NB4 (cell line): ENCODE measurements at regions not wholly inside any gene's neighbourhood (a gene's known extent, or its start where the extent isn't known, plus 50 kb on each side); places are given as distances from the start of the nearest gene placed in this dataset.

Experiments
- DNase-seq: peaks from one replicate; pipeline ENCODE4 v3.0.0; 2010; ENCODE audit warnings: low read depth
- H3K4me3 ChIP-seq: one replicate; pipeline ENCODE4 v1.5.1; 2011; ENCODE audit warnings: mild to moderate bottlenecking, low read depth, low read length, moderate library complexity
- MYC ChIP-seq: IDR thresholded peaks from 2 replicates; pipeline ENCODE4 v1.6.1; 2011; ENCODE audit warnings: low read depth, low read length
- POLR2A ChIP-seq: IDR thresholded peaks from 2 replicates; pipeline ENCODE4 v1.6.1; 2011; ENCODE audit warnings: mild to moderate bottlenecking; ENCODE audit not compliant: insufficient read length; ENCODE audit errors: extremely low read depth
- TF ChIP-seq, protein P1 (sequence below): IDR thresholded peaks from one replicate; pipeline ENCODE4 v1.5.1; 2012; ENCODE audit warnings: low read depth, low read length
- TF ChIP-seq, protein P2 (sequence below): IDR thresholded peaks from 2 replicates; pipeline ENCODE4 v1.6.1; 2011; ENCODE audit warnings: low read depth, low read length

DNA sequence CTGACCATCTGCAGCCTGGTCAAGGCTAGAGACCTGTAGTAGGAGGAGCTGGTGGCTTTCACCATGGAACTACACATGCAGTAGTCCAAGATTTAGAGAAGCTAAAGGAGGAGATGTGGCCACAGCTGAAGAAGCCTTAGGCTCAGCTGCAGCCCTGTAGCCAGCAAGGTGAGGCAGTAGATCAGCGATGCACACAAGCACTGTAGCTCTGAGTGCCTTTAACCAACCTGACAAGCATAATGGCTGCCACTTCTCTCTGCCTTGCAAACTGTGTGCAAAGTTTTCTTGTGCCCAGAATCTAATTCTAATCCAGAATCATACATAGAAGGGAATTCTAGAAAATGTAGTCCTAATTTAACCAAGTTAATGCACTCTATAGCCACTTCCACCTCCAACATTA is 159.0 kb upstream of the ARID2 start:
- TF ChIP-seq POLR2A (no peak), MYC (no peak)
- TF ChIP-seq, protein P1, sequence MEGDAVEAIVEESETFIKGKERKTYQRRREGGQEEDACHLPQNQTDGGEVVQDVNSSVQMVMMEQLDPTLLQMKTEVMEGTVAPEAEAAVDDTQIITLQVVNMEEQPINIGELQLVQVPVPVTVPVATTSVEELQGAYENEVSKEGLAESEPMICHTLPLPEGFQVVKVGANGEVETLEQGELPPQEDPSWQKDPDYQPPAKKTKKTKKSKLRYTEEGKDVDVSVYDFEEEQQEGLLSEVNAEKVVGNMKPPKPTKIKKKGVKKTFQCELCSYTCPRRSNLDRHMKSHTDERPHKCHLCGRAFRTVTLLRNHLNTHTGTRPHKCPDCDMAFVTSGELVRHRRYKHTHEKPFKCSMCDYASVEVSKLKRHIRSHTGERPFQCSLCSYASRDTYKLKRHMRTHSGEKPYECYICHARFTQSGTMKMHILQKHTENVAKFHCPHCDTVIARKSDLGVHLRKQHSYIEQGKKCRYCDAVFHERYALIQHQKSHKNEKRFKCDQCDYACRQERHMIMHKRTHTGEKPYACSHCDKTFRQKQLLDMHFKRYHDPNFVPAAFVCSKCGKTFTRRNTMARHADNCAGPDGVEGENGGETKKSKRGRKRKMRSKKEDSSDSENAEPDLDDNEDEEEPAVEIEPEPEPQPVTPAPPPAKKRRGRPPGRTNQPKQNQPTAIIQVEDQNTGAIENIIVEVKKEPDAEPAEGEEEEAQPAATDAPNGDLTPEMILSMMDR: no peak
- TF ChIP-seq, protein P2, sequence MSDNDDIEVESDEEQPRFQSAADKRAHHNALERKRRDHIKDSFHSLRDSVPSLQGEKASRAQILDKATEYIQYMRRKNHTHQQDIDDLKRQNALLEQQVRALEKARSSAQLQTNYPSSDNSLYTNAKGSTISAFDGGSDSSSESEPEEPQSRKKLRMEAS: no peak
- no peak for DNase-seq
- no peak overlapping the region for H3K4me3 ChIP-seq

DNA sequence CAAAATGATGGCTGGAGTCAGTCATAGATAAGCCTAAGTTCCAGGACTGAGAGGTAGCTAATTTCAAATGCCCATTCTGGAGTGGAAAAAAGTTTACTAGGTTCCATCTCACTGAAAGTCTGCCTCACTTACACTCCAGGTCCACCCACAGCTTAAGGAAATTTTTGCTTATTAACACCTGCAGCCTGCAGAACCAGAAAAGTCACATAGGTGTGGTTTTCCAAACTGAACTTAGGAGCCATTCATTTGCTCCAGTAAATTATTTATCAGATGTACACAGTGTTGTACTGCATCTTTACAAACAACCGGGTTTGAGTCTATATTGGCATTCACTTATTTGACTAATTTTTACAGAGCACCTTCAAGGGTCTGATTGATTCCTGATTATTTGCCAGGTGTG is 157.4 kb upstream of the ARID2 start:
- TF ChIP-seq, protein P2: no peak
- TF ChIP-seq, protein P1: no peak
- no peak for TF ChIP-seq MYC
- TF ChIP-seq POLR2A: no peak
- no peak for DNase-seq
- H3K4me3 ChIP-seq: no peak overlapping the region

DNA sequence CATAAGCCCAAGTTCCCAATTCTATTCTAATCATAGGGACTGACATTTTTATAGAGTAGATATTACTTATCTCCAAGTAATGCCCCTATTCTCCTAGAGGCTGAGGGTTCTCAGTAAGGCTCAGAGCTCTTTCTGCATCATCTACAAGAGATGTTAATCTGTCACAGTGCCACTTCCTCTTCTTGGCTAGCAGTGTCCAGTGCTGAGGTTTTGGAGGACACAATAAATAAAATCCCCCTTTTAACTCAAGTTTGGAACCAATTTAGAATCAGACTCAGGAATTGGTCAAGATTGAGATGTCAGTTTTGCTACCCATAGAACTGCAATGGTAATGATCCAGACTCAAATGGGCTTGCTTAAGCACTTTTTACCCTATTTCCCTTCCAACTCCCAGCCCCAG is 154.1 kb upstream of the ARID2 start:
- H3K4me3 ChIP-seq: no peak overlapping the region
- TF ChIP-seq, protein P2: no peak
- TF ChIP-seq, protein P1: no peak
- TF ChIP-seq MYC (no peak), POLR2A (no peak)
- peak; percentile 54 for DNase-seq

DNA sequence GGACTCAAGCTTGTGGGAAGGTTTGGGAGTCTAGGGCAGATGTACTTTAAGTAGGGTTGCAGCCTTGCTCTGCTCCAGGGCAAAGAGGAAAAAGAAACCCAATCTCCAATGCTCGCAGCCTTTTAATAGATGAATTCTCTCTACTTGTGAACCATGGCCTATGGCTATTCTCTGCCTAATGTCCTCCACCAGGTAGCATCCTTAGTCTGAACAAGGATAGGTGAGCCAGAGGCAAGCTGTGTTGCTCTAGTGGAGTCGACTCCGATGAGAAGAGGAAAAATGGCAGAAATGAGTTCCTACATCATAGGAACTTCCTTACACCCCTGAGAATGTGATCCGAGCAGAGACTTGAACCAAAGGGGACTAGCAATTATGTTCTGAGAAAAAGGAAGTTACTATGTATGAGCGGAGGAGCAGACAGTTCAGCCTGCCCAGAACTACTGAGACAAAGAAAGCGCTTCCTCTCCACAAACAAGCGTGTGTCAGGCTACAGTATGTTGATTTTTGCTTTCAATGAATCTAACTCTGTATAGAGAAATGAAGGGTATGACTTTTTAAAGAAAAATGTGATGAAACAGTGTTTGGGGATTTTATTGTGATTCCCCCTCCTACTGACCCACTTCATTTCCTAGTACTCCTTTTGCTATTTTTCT is 153.6 kb upstream of the ARID2 start:
- no peak for TF ChIP-seq POLR2A
- TF ChIP-seq MYC: peak; percentile 37; the same call in 1 of the 2 replicates
- TF ChIP-seq, protein P2: no peak; the same call in 1 of the 2 replicates
- TF ChIP-seq, protein P1: no peak
- H3K4me3 ChIP-seq: no peak overlapping the region
- DNase-seq: peak; percentile 55

DNA sequence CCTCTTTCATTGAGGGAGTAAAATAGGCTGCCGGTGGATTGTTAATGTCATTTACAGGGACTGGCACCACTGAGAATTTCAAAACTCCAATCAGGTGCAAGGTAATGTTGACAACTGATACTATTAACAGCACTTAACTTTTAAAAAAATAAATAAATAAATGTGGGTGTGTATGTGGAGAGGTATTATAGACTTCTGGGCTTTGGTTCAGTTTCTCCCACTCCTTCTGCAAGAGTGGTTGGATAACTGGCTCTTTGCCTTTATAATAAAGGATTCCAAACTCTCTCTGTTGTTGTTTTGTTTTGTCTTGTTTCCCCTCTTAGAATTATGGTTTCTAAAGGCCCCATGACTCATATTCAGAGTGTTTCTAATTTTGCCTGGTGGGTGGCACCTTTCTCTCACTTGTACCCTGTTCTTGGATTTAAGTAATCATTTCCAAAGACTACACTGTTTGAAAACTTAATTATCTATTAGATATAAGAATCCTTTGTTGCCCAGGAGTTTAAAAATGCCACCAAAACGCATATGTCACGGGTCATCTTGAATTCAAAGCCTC is 151.6 kb upstream of the ARID2 start:
- TF ChIP-seq, protein P1: no peak
- TF ChIP-seq, protein P2: no peak
- TF ChIP-seq MYC (no peak), POLR2A (no peak)
- DNase-seq: no peak
- no peak overlapping the region for H3K4me3 ChIP-seq
